GM23338 (cell line): ENCODE measurements at regions not wholly inside any gene's neighbourhood (a gene's known extent, or its start where the extent isn't known, plus 50 kb on each side); places are given as distances from the start of the nearest gene placed in this dataset.

ENCODE experiments used
- ATAC-seq: fragments of 200-7000 bp; cut with Tn5 transposase; 3 replicates; pipeline ENCODE4 v1.9.1; 2020
- DNase-seq: peaks from one replicate; pipeline ENCODE4 v3.0.0-alpha.2; 2015; ENCODE audit warnings: low spot score
- H2AFZ ChIP-seq: fragments of 200-600 bp; sonication (generic); 2 replicates; pipeline ENCODE4 v1.8.0; 2016; ENCODE audit warnings: antibody characterized with exemption, mild to moderate bottlenecking, moderate library complexity
- H3F3A ChIP-seq: fragments of 200-600 bp; sonication (generic); replicated peaks from 2 replicates; pipeline ENCODE4 v1.8.0; 2017; ENCODE audit warnings: antibody characterized with exemption, mixed run types, low read depth
- H3K27ac ChIP-seq: fragments of 200-600 bp; sonication (generic); 2 replicates; pipeline ENCODE4 v1.6.1; 2016; ENCODE audit warnings: low read depth
- H3K27me3 ChIP-seq: fragments of 200-600 bp; sonication (generic); 2 replicates; pipeline ENCODE4 v1.8.0; 2016; ENCODE audit warnings: mild to moderate bottlenecking, mixed run types, moderate library complexity; ENCODE audit not compliant: insufficient read depth
- H3K36me3 ChIP-seq: fragments of 200-600 bp; sonication (generic); 2 replicates; pipeline ENCODE4 v1.8.0; 2016; ENCODE audit warnings: mild to moderate bottlenecking; ENCODE audit not compliant: insufficient read depth
- H3K4me1 ChIP-seq: fragments of 200-600 bp; sonication (generic); 2 replicates; pipeline ENCODE4 v1.8.0; 2016; ENCODE audit warnings: mild to moderate bottlenecking, moderate library complexity; ENCODE audit not compliant: insufficient read depth
- H3K4me2 ChIP-seq: fragments of 200-600 bp; sonication (generic); 2 replicates; pipeline ENCODE4 v1.7.1; 2017; ENCODE audit warnings: mixed run types
- H3K4me3 ChIP-seq: fragments of 200-600 bp; sonication (generic); 2 replicates; pipeline ENCODE4 v1.6.1; 2016; ENCODE audit warnings: mixed run types
- H3K79me2 ChIP-seq: fragments of 200-600 bp; sonication (generic); replicated peaks from 2 replicates; pipeline ENCODE4 v1.8.0; 2017; ENCODE audit warnings: mild to moderate bottlenecking; ENCODE audit not compliant: insufficient read depth
- H3K9me2 ChIP-seq: fragments of 200-600 bp; sonication (generic); 2 replicates; pipeline ENCODE4 v1.8.0; 2017; ENCODE audit not compliant: insufficient read depth
- H4K20me1 ChIP-seq: fragments of 200-600 bp; sonication (generic); replicated peaks from 2 replicates; pipeline ENCODE4 v1.8.0; 2017; ENCODE audit warnings: mild to moderate bottlenecking; ENCODE audit not compliant: insufficient read depth
- H3K27ac Mint-ChIP-seq: 2 replicates; pipeline ENCODE4 v1.8.0; 2020; ENCODE audit warnings: inconsistent platforms, mild to moderate bottlenecking, moderate library complexity, mixed read lengths
- H3K27me3 Mint-ChIP-seq: 3 replicates; pipeline ENCODE4 v1.8.0; 2022; ENCODE audit warnings: low read depth, mild to moderate bottlenecking, moderate library complexity, mixed read lengths, inconsistent platforms; ENCODE audit not compliant: insufficient read depth, poor library complexity
- H3K36me3 Mint-ChIP-seq: 3 replicates; pipeline ENCODE4 v1.8.0; 2021; ENCODE audit warnings: low read depth, mild to moderate bottlenecking, inconsistent platforms, moderate library complexity, mixed read lengths
- H3K4me1 Mint-ChIP-seq: 3 replicates; pipeline ENCODE4 v1.8.0; 2020; ENCODE audit warnings: mild to moderate bottlenecking, inconsistent platforms, mixed read lengths
- H3K4me3 Mint-ChIP-seq: 3 replicates; pipeline ENCODE4 v1.8.0; 2021; ENCODE audit warnings: moderate library complexity, mild to moderate bottlenecking, inconsistent platforms, mixed read lengths
- H3K9me3 Mint-ChIP-seq: 3 replicates; pipeline ENCODE4 v1.8.0; 2020; ENCODE audit warnings: moderate library complexity, mild to moderate bottlenecking, inconsistent platforms, mixed read lengths
- CREB1 ChIP-seq: fragments of 250-450 bp; sonication (Bioruptor Pico); IDR thresholded peaks from 2 replicates; pipeline ENCODE4 v1.5.0; 2020; ENCODE audit warnings: low read depth, mild to moderate bottlenecking, moderate library complexity
- EZH2 ChIP-seq: fragments of 200-600 bp; sonication (generic); IDR thresholded peaks from one replicate; pipeline ENCODE4 v1.8.0; 2017; ENCODE audit warnings: antibody characterized with exemption, mild to moderate bottlenecking, low read depth; ENCODE audit not compliant: unreplicated experiment
- EZH2phosphoT487 ChIP-seq: fragments of 200-600 bp; sonication (generic); IDR thresholded peaks from one replicate; pipeline ENCODE4 v1.8.1; 2018; ENCODE audit warnings: antibody characterized with exemption; ENCODE audit not compliant: unreplicated experiment
- JUNB ChIP-seq: IDR thresholded peaks from one replicate; pipeline ENCODE4 v1.6.1; 2016; ENCODE audit warnings: antibody characterized with exemption; ENCODE audit not compliant: unreplicated experiment
- NANOG ChIP-seq: IDR thresholded peaks from 2 replicates; pipeline ENCODE4 v1.6.1; 2016; ENCODE audit warnings: antibody characterized with exemption, borderline replicate concordance
- POLR2AphosphoS5 ChIP-seq: IDR thresholded peaks from 2 replicates; pipeline ENCODE4 v1.6.1; 2016; ENCODE audit warnings: antibody characterized with exemption, low read depth
- STAT1 ChIP-seq: IDR thresholded peaks from one replicate; pipeline ENCODE4 v1.6.1; 2016; ENCODE audit warnings: antibody characterized with exemption; ENCODE audit not compliant: unreplicated experiment
- ZNF114 ChIP-seq: fragments of 250-450 bp; sonication (Bioruptor Pico); IDR thresholded peaks from 2 replicates; pipeline ENCODE4 v1.5.0; 2020; ENCODE audit warnings: mild to moderate bottlenecking, moderate library complexity
- ZNF331 ChIP-seq: fragments of 250-450 bp; sonication (Bioruptor Pico); IDR thresholded peaks from 2 replicates; pipeline ENCODE4 v1.5.0; 2020; ENCODE audit warnings: low read depth, mild to moderate bottlenecking, moderate library complexity
- TF ChIP-seq, protein P1 (sequence below): IDR thresholded peaks from one replicate; pipeline ENCODE4 v1.6.1; 2018; ENCODE audit warnings: antibody characterized with exemption; ENCODE audit not compliant: unreplicated experiment
- TF ChIP-seq, protein P2 (sequence below): IDR thresholded peaks from 2 replicates; pipeline ENCODE4 v1.6.1; 2016; ENCODE audit warnings: antibody characterized with exemption
- TF ChIP-seq, protein P3 (sequence below): fragments of 250-450 bp; sonication (Bioruptor Pico); IDR thresholded peaks from 2 replicates; pipeline ENCODE4 v1.5.0; 2020; ENCODE audit warnings: mild to moderate bottlenecking, moderate library complexity
- TF ChIP-seq, protein P4 (sequence below), 2 experiments: fragments of 200-600 bp in 1 of 2; sonication (generic) in 1 of 2; conservative IDR thresholded peaks; 2 replicates each; pipeline versions ENCODE4 v1.5.1 to v1.6.1; 2016 to 2017; ENCODE audit warnings: antibody characterized with exemption in 2 of 2, low read depth in 2 of 2, mild to moderate bottlenecking in 2 of 2, moderate library complexity in 1 of 2

DNA sequence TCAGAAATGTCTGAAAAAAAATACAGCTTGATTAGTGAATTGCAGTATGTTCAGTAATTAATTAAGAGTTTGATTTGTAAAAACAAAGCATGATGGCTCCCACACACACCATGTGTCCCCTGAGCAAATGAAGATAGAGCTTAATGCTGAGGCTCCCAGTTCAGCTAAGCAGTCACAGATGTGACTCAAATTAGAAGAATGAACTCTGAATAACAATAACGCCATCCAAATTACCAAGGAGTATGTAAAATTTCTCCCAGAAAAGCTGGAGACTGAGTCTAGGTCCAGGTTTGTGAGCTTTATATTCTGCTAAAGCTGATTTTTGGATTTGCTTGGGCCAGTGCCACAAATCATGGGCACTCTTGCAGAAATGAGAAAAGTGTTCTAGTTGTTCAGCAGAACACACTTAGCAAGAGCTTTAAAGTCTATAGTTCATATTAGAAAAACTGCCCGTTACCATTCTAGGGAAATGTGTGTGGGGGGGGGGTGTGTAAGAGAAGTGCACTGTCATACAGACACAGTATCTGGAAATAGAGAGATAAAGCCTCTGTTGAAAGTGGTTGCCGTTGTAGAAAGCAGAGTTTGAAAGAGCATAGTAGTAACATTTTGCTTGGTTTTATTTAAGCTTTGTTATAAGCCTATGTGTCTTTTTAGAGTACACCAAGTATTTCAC is 253.1 kb downstream of the BCAT1 start:
- no peaks in the 10 kb centered on the region for H3K27me3 ChIP-seq
- H2AFZ ChIP-seq, result no peak overlapping the region
- no peaks in the 10 kb centered on the region for H3K79me2 ChIP-seq
- Mint-ChIP-seq H3K9me3 (peaks cover 8% of the 10 kb centered on the region; the same call in 2 of the 3 replicates), H3K4me1 (peaks cover 32% of the 10 kb centered on the region; the same call in 2 of the 3 replicates), H3K36me3 (no peaks in the 10 kb centered on the region; the same call in 2 of the 3 replicates), H3K27me3 (no peaks in the 10 kb centered on the region), H3K27ac (no peak overlapping the region), H3K4me3 (no peak overlapping the region)
- no peak overlapping the region for H3K27ac ChIP-seq
- ATAC-seq, result no peak
- peaks cover 7% of the 10 kb centered on the region for H3K4me1 ChIP-seq
- no peaks in the 10 kb centered on the region for H3K36me3 ChIP-seq
- H3K4me3 ChIP-seq, result no peak overlapping the region
- no peaks in the 10 kb centered on the region for H4K20me1 ChIP-seq
- H3K4me2 ChIP-seq, result no peak overlapping the region
- no peaks in the 10 kb centered on the region for H3F3A ChIP-seq
- no peaks in the 10 kb centered on the region for H3K9me2 ChIP-seq
- no peak for DNase-seq
- no peak for TF ChIP-seq ZNF331
- no peak for TF ChIP-seq NANOG
- TF ChIP-seq, protein P1, sequence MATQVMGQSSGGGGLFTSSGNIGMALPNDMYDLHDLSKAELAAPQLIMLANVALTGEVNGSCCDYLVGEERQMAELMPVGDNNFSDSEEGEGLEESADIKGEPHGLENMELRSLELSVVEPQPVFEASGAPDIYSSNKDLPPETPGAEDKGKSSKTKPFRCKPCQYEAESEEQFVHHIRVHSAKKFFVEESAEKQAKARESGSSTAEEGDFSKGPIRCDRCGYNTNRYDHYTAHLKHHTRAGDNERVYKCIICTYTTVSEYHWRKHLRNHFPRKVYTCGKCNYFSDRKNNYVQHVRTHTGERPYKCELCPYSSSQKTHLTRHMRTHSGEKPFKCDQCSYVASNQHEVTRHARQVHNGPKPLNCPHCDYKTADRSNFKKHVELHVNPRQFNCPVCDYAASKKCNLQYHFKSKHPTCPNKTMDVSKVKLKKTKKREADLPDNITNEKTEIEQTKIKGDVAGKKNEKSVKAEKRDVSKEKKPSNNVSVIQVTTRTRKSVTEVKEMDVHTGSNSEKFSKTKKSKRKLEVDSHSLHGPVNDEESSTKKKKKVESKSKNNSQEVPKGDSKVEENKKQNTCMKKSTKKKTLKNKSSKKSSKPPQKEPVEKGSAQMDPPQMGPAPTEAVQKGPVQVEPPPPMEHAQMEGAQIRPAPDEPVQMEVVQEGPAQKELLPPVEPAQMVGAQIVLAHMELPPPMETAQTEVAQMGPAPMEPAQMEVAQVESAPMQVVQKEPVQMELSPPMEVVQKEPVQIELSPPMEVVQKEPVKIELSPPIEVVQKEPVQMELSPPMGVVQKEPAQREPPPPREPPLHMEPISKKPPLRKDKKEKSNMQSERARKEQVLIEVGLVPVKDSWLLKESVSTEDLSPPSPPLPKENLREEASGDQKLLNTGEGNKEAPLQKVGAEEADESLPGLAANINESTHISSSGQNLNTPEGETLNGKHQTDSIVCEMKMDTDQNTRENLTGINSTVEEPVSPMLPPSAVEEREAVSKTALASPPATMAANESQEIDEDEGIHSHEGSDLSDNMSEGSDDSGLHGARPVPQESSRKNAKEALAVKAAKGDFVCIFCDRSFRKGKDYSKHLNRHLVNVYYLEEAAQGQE, result no peak
- no peak for TF ChIP-seq JUNB
- TF ChIP-seq EZH2phosphoT487, result no peak
- no peak for TF ChIP-seq ZNF114
- TF ChIP-seq STAT1, result no peak
- TF ChIP-seq POLR2AphosphoS5, result no peak
- no peak for TF ChIP-seq EZH2
- no peak for TF ChIP-seq CREB1 (CRISPR knock-in tag)
- TF ChIP-seq, protein P2, sequence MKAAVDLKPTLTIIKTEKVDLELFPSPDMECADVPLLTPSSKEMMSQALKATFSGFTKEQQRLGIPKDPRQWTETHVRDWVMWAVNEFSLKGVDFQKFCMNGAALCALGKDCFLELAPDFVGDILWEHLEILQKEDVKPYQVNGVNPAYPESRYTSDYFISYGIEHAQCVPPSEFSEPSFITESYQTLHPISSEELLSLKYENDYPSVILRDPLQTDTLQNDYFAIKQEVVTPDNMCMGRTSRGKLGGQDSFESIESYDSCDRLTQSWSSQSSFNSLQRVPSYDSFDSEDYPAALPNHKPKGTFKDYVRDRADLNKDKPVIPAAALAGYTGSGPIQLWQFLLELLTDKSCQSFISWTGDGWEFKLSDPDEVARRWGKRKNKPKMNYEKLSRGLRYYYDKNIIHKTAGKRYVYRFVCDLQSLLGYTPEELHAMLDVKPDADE, result no peak
- TF ChIP-seq, protein P3, sequence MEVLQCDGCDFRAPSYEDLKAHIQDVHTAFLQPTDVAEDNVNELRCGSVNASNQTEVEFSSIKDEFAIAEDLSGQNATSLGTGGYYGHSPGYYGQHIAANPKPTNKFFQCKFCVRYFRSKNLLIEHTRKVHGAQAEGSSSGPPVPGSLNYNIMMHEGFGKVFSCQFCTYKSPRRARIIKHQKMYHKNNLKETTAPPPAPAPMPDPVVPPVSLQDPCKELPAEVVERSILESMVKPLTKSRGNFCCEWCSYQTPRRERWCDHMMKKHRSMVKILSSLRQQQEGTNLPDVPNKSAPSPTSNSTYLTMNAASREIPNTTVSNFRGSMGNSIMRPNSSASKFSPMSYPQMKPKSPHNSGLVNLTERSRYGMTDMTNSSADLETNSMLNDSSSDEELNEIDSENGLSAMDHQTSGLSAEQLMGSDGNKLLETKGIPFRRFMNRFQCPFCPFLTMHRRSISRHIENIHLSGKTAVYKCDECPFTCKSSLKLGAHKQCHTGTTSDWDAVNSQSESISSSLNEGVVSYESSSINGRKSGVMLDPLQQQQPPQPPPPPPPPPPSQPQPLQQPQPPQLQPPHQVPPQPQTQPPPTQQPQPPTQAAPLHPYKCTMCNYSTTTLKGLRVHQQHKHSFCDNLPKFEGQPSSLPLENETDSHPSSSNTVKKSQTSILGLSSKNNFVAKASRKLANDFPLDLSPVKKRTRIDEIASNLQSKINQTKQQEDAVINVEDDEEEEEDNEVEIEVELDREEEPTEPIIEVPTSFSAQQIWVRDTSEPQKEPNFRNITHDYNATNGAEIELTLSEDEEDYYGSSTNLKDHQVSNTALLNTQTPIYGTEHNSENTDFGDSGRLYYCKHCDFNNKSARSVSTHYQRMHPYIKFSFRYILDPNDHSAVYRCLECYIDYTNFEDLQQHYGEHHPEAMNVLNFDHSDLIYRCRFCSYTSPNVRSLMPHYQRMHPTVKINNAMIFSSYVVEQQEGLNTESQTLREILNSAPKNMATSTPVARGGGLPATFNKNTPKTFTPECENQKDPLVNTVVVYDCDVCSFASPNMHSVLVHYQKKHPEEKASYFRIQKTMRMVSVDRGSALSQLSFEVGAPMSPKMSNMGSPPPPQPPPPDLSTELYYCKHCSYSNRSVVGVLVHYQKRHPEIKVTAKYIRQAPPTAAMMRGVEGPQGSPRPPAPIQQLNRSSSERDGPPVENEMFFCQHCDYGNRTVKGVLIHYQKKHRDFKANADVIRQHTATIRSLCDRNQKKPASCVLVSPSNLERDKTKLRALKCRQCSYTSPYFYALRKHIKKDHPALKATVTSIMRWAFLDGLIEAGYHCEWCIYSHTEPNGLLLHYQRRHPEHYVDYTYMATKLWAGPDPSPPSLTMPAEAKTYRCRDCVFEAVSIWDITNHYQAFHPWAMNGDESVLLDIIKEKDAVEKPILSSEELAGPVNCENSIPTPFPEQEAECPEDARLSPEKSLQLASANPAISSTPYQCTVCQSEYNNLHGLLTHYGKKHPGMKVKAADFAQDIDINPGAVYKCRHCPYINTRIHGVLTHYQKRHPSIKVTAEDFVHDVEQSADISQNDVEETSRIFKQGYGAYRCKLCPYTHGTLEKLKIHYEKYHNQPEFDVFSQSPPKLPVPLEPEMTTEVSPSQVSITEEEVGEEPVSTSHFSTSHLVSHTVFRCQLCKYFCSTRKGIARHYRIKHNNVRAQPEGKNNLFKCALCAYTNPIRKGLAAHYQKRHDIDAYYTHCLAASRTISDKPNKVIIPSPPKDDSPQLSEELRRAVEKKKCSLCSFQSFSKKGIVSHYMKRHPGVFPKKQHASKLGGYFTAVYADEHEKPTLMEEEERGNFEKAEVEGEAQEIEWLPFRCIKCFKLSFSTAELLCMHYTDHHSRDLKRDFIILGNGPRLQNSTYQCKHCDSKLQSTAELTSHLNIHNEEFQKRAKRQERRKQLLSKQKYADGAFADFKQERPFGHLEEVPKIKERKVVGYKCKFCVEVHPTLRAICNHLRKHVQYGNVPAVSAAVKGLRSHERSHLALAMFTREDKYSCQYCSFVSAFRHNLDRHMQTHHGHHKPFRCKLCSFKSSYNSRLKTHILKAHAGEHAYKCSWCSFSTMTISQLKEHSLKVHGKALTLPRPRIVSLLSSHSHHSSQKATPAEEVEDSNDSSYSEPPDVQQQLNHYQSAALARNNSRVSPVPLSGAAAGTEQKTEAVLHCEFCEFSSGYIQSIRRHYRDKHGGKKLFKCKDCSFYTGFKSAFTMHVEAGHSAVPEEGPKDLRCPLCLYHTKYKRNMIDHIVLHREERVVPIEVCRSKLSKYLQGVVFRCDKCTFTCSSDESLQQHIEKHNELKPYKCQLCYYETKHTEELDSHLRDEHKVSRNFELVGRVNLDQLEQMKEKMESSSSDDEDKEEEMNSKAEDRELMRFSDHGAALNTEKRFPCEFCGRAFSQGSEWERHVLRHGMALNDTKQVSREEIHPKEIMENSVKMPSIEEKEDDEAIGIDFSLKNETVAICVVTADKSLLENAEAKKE (CRISPR knock-in tag), result no peak
- TF ChIP-seq, protein P4, sequence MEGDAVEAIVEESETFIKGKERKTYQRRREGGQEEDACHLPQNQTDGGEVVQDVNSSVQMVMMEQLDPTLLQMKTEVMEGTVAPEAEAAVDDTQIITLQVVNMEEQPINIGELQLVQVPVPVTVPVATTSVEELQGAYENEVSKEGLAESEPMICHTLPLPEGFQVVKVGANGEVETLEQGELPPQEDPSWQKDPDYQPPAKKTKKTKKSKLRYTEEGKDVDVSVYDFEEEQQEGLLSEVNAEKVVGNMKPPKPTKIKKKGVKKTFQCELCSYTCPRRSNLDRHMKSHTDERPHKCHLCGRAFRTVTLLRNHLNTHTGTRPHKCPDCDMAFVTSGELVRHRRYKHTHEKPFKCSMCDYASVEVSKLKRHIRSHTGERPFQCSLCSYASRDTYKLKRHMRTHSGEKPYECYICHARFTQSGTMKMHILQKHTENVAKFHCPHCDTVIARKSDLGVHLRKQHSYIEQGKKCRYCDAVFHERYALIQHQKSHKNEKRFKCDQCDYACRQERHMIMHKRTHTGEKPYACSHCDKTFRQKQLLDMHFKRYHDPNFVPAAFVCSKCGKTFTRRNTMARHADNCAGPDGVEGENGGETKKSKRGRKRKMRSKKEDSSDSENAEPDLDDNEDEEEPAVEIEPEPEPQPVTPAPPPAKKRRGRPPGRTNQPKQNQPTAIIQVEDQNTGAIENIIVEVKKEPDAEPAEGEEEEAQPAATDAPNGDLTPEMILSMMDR (conservative IDR thresholded peaks at IDR 0.05; ENCODE audit: low read depth in 2 of 2), result no peak
